H9 (cell line): ENCODE measurements at regions not wholly inside any gene's neighbourhood (a gene's known extent, or its start where the extent isn't known, plus 50 kb on each side); places are given as distances from the start of the nearest gene placed in this dataset.

Experiments used
- DNase-seq: peaks from one replicate; pipeline ENCODE4 v3.0.0-alpha.2; 2017
- H2AFZ ChIP-seq: one replicate; pipeline ENCODE4 v1.6.1; 2013; ENCODE audit warnings: mild to moderate bottlenecking, low read length, control low read depth, moderate library complexity
- H2AK5ac ChIP-seq: 2 replicates; pipeline ENCODE4 v1.6.1; 2013; ENCODE audit warnings: low read length, control low read depth, mixed read lengths; ENCODE audit not compliant: insufficient read length
- H2BK120ac ChIP-seq: one replicate; pipeline ENCODE4 v1.6.1; 2013; ENCODE audit warnings: low read depth, mild to moderate bottlenecking, low read length, control low read depth, inconsistent platforms; ENCODE audit not compliant: poor library complexity, severe bottlenecking
- H2BK12ac ChIP-seq: 2 replicates; pipeline ENCODE4 v1.6.1; 2013; ENCODE audit warnings: low read length, control low read depth, mixed read lengths, low read depth; ENCODE audit not compliant: insufficient read length
- H2BK15ac ChIP-seq: 2 replicates; pipeline ENCODE4 v1.6.1; 2013; ENCODE audit warnings: low read depth, low read length, control low read depth
- H2BK20ac ChIP-seq: one replicate; pipeline ENCODE4 v1.6.1; 2013; ENCODE audit warnings: low read depth, mild to moderate bottlenecking, low read length, control low read depth, inconsistent platforms; ENCODE audit not compliant: poor library complexity, severe bottlenecking
- H2BK5ac ChIP-seq: 2 replicates; pipeline ENCODE4 v1.6.1; 2013; ENCODE audit warnings: low read length, control low read depth, mixed read lengths; ENCODE audit not compliant: insufficient read length
- H3K14ac ChIP-seq: 2 replicates; pipeline ENCODE4 v1.6.1; 2013; ENCODE audit warnings: low read length, control low read depth; ENCODE audit not compliant: insufficient read depth
- H3K18ac ChIP-seq: 2 replicates; pipeline ENCODE4 v1.6.1; 2013; ENCODE audit warnings: low read depth, mild to moderate bottlenecking, mixed read lengths, low read length, control low read depth; ENCODE audit not compliant: insufficient read length
- H3K23ac ChIP-seq: 2 replicates; pipeline ENCODE4 v1.6.1; 2013; ENCODE audit warnings: low read length, control low read depth, mixed read lengths, low read depth; ENCODE audit not compliant: insufficient read length
- H3K23me2 ChIP-seq: 2 replicates; pipeline ENCODE4 v1.6.1; 2013; ENCODE audit warnings: low read depth, mild to moderate bottlenecking, mixed read lengths, low read length, control low read depth; ENCODE audit not compliant: insufficient read length, poor library complexity, severe bottlenecking
- H3K27ac ChIP-seq: 2 replicates; pipeline ENCODE4 v1.5.1; 2013; ENCODE audit warnings: low read length, control low read depth, mixed read lengths, low read depth; ENCODE audit not compliant: insufficient read length
- H3K27me3 ChIP-seq: 2 replicates; pipeline ENCODE4 v1.6.1; 2013; ENCODE audit warnings: low read length, control low read depth, inconsistent platforms; ENCODE audit not compliant: insufficient read depth
- H3K4ac ChIP-seq: 2 replicates; pipeline ENCODE4 v1.6.1; 2013; ENCODE audit warnings: low read depth, mild to moderate bottlenecking, control low read depth, inconsistent platforms, low read length, moderate library complexity
- H3K4me1 ChIP-seq: 2 replicates; pipeline ENCODE4 v1.6.1; 2013; ENCODE audit warnings: low read length, control low read depth, inconsistent platforms; ENCODE audit not compliant: insufficient read depth
- H3K4me2 ChIP-seq: 2 replicates; pipeline ENCODE4 v1.6.1; 2013; ENCODE audit warnings: low read length, control low read depth, mixed read lengths; ENCODE audit not compliant: insufficient read length, insufficient read depth
- H3K56ac ChIP-seq: 2 replicates; pipeline ENCODE4 v1.6.1; 2013; ENCODE audit warnings: low read depth, mild to moderate bottlenecking, mixed read lengths, low read length, control low read depth; ENCODE audit not compliant: insufficient read length
- H3K79me1 ChIP-seq: 2 replicates; pipeline ENCODE4 v1.6.1; 2013; ENCODE audit warnings: low read depth, mild to moderate bottlenecking, moderate library complexity, low read length, control low read depth, inconsistent platforms; ENCODE audit not compliant: insufficient read depth, poor library complexity, severe bottlenecking
- H3K79me2 ChIP-seq: 2 replicates; pipeline ENCODE4 v1.6.1; 2013; ENCODE audit warnings: low read length, control low read depth, inconsistent platforms; ENCODE audit not compliant: insufficient read depth
- H3K9ac ChIP-seq: 2 replicates; pipeline ENCODE4 v1.6.1; 2013; ENCODE audit warnings: low read length, control low read depth, mixed read lengths; ENCODE audit not compliant: insufficient read length; ENCODE audit errors: extremely low read depth
- H3K9me3 ChIP-seq: one replicate; pipeline ENCODE4 v1.6.1; 2013; ENCODE audit warnings: low read depth, low read length, inconsistent platforms; ENCODE audit not compliant: control insufficient read depth
- H3T11ph ChIP-seq: one replicate; pipeline ENCODE4 v1.6.1; 2013; ENCODE audit warnings: mild to moderate bottlenecking, low read length, control low read depth, inconsistent platforms
- H4K20me1 ChIP-seq: one replicate; pipeline ENCODE4 v1.6.1; 2013; ENCODE audit not compliant: control insufficient read depth, insufficient read length, insufficient read depth
- H4K5ac ChIP-seq: 2 replicates; pipeline ENCODE4 v1.6.1; 2013; ENCODE audit warnings: low read depth, mild to moderate bottlenecking, mixed read lengths, low read length, control low read depth; ENCODE audit not compliant: insufficient read length
- H4K8ac ChIP-seq: replicated peaks from 2 replicates; pipeline ENCODE4 v1.6.1; 2013; ENCODE audit warnings: low read length, control low read depth, mixed read lengths, low read depth; ENCODE audit not compliant: insufficient read length
- H4K91ac ChIP-seq: 2 replicates; pipeline ENCODE4 v1.6.1; 2013; ENCODE audit warnings: low read depth, mild to moderate bottlenecking, moderate library complexity, mixed read lengths, low read length, control low read depth; ENCODE audit not compliant: insufficient read length
- H3K27ac Mint-ChIP-seq, 3 experiments: 2 replicates in 2 of 3; 3 replicates in 1 of 3; pipeline ENCODE4 v1.8.0; 2020 to 2021; ENCODE audit warnings: mixed read lengths in 3 of 3, mild to moderate bottlenecking in 1 of 3, moderate library complexity in 1 of 3
- H3K27me3 Mint-ChIP-seq: 2 replicates; pipeline ENCODE4 v1.8.0; 2021; ENCODE audit warnings: low read depth, mild to moderate bottlenecking, moderate library complexity, mixed read lengths
- H3K36me3 Mint-ChIP-seq, 3 experiments: 2 replicates in 2 of 3; 3 replicates in 1 of 3; pipeline ENCODE4 v1.8.0; 2020 to 2021; ENCODE audit warnings: low read depth in 3 of 3, mixed read lengths in 3 of 3; ENCODE audit not compliant: insufficient read depth in 1 of 3
- H3K4me1 Mint-ChIP-seq, 2 experiments: 2 replicates each; pipeline ENCODE4 v1.8.0; 2020; ENCODE audit warnings: mixed read lengths in 2 of 2
- H3K4me3 Mint-ChIP-seq, 2 experiments: 2 replicates in 1 of 2; 3 replicates in 1 of 2; pipeline ENCODE4 v1.8.0; 2020 to 2021; ENCODE audit warnings: mild to moderate bottlenecking in 2 of 2, mixed read lengths in 2 of 2, moderate library complexity in 1 of 2
- H3K9me3 Mint-ChIP-seq, 2 experiments: 2 replicates in 1 of 2; 3 replicates in 1 of 2; pipeline ENCODE4 v1.8.0; 2020; ENCODE audit warnings: mild to moderate bottlenecking in 2 of 2, mixed read lengths in 2 of 2, moderate library complexity in 1 of 2
- CTCF ChIP-seq: fragments of 200-600 bp; sonication (generic); conservative IDR thresholded peaks from 3 replicates; pipeline ENCODE4 v1.8.0; 2021; ENCODE audit warnings: antibody characterized with exemption, mild to moderate bottlenecking
- WGBS: extraction: QIAGEN DNeasy Blood & Tissue Kit; methylation state at CpG from one replicate; pipeline ENCODE4 v1.1.7; 2013; ENCODE audit warnings: missing lambda C conversion rate, low lambda C conversion rate, mixed read lengths; ENCODE audit not compliant: insufficient read length; ENCODE audit errors: extremely low coverage; 5-methylcytosine and 5-hydroxymethylcytosine counted together

GRCh38 chr10:44183667-44184632 lies 200.9 kb downstream of the CXCL12 start:
- Histone ChIP-seq H2AFZ (no peak overlapping the region), H2BK15ac (no peak overlapping the region), H2AK5ac (no peak overlapping the region), H3K23me2 (no peaks in the 10 kb centered on the region), H3K9me3 (no peaks in the 10 kb centered on the region), H4K8ac (peak overlapping the region; percentile 88), H3K23ac (no peak overlapping the region), H3K18ac (no peak overlapping the region), H3K56ac (peak overlapping the region; percentile 36), H3K27ac (no peak overlapping the region), H3K4me1 (no peaks in the 10 kb centered on the region), H3K4ac (no peak overlapping the region), H3K79me1 (no peaks in the 10 kb centered on the region), H2BK20ac (no peak overlapping the region), H3K4me2 (no peak overlapping the region), H4K20me1 (no peaks in the 10 kb centered on the region), H4K5ac (no peak overlapping the region), H4K91ac (no peak overlapping the region), H2BK120ac (no peak overlapping the region), H3K14ac (no peak overlapping the region), H3K9ac (no peak overlapping the region), H2BK12ac (no peak overlapping the region), H3K79me2 (no peaks in the 10 kb centered on the region), H3K27me3 (no peaks in the 10 kb centered on the region), H3T11ph (no peak overlapping the region), H2BK5ac (no peak overlapping the region)
- H3K27ac Mint-ChIP-seq, result no peak overlapping the region
- H3K9me3 Mint-ChIP-seq, result no peaks in the 10 kb centered on the region
- DNase-seq, result no peak
- no peak for TF ChIP-seq CTCF
- peaks cover 6 to 7% of the 10 kb centered on the region in 2 experiments; a peak in 3 of 4 replicates for H3K4me1 Mint-ChIP-seq
- no peaks in the 10 kb centered on the region; a peak in 1 of 7 replicates for H3K36me3 Mint-ChIP-seq
- H3K4me3 Mint-ChIP-seq, result no peak overlapping the region
- no peaks in the 10 kb centered on the region for H3K27me3 Mint-ChIP-seq
- no CpG with 5 or more reads among the region's 8 CpGs for WGBS
